Neural progenitor cell (in vitro differentiated cells): ENCODE measurements at regions not wholly inside any gene's neighbourhood (a gene's known extent, or its start where the extent isn't known, plus 50 kb on each side); places are given as distances from the start of the nearest gene placed in this dataset.

Source experiments
- CTCF ChIP-seq: fragments of 200-600 bp; sonication (generic); IDR thresholded peaks from 2 replicates; pipeline ENCODE4 v1.5.1; 2017; ENCODE audit warnings: antibody characterized with exemption, mild to moderate bottlenecking
- EZH2 ChIP-seq: fragments of 200-600 bp; sonication (generic); IDR thresholded peaks from 2 replicates; pipeline ENCODE4 v1.6.1; 2017; ENCODE audit warnings: antibody characterized with exemption, mild to moderate bottlenecking, moderate library complexity
- EZH2phosphoT487 ChIP-seq: fragments of 200-600 bp; sonication (generic); IDR thresholded peaks from 2 replicates; pipeline ENCODE4 v1.6.1; 2017; ENCODE audit warnings: antibody characterized with exemption

GRCh38 chr11:130562549-130562948, 114.1 kb downstream of the ADAMTS15 start:
- TF ChIP-seq CTCF (no peak), EZH2 (no peak), EZH2phosphoT487 (no peak)
